ENCODE measurements at regions not wholly inside any gene's neighbourhood (a gene's known extent, or its start where the extent isn't known, plus 50 kb on each side); places are given as distances from the start of the nearest gene placed in this dataset.
"Not testable (repeated sequence)": the region's sequence is repeated elsewhere in the genome, so short reads cannot be mapped to it uniquely, and the experiment has no call there.

GRCh38 chr20:1845163-1845523 lies 50.1 kb upstream of the SIRPA start:
- no peak for DNase-seq

GRCh38 chr20:1844325-1845162 lies 50.7 kb upstream of the SIRPA start:
- DNase-seq = peak; percentile 55

DNA sequence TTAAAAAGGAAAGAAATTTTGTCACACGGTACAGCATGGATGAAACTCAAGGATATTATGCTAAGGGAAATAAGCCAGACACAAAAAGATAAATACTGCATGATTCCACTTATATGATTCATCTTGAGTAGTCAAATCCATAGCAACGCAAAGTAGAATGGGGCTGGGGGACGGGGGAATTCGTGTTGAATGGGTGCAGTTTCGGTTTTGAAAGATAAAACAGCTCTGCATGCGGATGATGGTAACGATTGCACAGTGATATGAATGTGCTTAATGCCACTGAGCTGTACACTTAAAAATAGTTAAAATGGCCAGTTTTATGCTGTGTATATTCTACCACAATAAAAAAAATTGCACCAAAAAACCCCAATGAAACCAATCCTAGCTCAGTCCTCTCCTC lies 52.9 kb upstream of the SIRPA start:
- DNase-seq = no peak

DNA sequence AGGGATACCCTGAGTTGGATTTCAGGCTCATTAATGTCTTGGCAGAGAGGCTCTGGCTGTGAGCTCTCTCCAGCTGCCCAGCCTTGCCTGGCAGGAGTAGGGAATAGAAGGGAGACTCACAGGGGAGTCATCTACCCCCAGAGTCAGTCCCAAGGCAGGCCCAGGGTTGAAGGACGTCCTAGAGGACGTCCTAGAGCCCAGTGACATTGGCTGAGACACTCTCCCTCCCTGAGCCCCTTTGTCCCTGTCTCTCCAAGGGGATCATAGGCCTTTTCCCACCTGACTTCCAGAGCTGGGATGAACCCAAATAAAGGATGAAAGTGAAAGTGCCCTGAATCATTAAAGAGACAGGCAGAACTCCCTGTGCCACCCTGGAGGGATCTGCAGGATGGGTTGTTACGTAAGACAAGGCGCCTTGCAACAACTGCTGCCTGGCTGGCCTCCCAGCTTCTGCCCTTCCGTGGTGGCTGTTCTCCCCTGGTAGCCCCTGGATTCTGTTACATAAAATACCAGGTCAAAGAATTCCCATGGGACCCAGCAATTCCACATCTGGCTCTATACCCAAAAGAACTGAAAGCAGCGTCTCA lies 53.6 kb upstream of the SIRPA start:
- DNase-seq = peak; percentile 70

DNA sequence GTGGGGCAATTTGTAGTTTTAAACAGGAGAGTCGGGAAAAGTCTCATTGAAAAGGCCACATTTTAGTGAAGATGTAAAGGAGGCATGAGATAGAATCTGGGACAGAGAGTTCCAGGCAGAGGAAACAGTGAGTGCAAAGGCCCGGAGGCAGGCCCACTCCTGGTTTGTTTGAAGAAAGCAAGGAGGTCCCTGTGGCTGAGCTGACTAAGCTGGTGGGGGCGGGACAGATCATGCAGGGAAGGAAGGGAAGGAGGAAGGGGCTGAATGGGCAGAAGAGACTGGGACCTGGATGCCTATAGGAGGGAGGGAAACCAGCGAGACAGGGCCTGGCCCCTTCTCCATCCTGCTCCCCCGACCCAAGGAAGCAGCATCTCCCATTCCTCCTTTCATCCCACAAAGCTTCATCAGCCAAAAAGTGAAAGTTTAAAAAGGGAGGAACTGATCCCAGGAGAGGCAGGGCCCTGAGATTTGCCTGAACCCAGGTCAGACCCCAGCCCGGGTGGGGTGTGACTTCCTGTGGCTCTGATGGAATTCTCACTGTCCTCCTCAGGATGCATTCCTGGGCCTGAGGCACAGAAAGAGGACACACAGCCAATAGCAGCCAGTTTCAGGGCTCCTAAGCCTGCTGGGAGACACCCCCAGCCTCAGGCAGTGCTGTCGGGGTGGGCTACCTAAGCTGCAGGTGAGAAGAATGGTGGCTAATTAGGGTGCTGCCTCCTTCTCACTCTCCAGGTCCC lies 54.2 kb upstream of the SIRPA start:
- no peak for DNase-seq

- not testable (repeated sequence) for DNase-seq
Measured at GRCh38 chr20:1839376-1840317, 55.6 kb upstream of the SIRPA start.

GRCh38 chr20:1838556-1839279 lies 56.5 kb upstream of the SIRPA start:
- DNase-seq = no peak

DNA sequence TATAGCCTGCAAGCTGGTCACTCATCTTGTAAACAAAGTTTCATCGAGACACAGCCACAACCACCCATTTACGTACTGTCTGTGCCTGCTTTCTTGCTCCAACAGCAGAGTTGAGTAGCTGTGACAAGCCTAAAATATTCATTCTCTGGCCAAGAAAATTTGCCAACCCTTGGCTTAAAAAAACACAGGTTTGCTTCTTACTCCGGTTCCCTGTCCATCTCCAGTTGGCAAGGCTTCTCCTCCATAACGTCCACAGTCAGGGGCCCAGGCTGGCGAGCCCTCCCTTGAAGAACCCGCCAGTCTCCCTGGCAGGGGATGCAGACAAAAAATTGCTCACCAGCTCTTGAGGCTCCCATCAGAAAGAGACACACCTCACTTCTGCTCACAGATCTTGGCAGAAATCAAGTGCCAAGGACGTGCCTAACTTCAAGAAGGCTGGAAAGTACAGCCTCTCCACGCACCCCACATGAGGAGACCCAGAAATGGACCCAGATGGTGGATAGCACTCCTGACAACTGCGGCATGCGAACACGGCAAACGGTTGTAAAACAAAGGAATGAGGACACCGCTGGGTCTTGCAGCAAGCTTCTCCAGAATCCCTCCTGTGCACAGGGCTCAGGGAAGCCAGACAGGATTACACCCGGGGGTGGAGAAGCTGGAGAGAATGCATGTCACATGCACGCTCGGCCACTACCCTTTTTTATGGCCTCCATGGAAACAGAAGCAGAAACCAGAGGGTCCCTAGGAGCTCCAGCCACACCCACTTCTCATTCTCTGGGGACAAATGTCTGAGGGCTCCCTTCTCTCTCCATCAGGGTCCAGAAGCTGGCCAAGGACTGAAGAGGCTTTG lies 59.8 kb upstream of the SIRPA start:
- DNase-seq = no peak

DNA sequence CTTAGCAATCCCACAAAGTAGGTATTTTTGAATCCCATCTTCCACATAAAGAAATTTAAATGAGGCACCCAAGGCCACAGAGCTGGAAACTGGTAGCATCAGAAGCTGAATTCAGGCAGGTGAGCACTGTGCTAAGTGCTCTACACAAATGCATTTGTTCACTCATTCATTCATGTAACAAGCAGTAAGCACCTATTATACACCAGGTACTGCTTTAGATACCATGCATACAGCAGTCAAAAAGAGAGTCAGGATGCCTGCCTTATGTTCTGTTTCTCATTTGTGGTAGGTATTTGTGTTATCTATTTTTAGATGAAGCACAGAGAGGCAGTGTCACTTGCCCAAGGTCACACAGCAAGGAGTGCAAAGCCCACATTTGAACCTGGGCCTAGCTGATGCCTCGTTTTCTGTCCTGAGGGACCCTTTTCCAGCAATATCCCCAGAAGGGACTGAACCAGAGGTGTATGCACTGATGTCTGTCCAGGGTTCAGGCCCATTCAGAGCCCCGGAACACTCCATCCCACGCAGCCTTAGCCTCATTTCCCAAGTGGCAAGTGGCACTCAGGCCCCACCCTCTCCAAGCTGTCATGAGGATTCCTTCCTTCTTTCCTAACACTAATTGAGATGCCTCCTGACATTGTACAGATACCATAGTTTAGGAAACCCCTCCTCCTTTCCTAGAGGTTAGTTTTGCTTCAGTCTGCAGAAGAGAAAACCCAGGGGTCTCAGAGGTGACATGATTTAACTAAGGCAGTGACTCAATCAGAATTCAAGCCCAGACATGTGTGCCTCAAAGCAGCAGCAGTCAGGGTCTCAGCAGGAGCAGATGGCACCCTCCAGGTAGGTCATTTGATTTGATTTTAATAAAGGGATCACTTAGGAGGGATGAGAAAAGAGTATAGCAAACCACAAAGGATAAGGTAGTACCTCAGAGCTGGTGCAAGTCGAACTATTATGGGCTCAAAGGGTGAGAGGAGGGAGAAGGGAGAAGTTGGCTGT lies 61.2 kb upstream of the SIRPA start:
- no peak for DNase-seq

DNA sequence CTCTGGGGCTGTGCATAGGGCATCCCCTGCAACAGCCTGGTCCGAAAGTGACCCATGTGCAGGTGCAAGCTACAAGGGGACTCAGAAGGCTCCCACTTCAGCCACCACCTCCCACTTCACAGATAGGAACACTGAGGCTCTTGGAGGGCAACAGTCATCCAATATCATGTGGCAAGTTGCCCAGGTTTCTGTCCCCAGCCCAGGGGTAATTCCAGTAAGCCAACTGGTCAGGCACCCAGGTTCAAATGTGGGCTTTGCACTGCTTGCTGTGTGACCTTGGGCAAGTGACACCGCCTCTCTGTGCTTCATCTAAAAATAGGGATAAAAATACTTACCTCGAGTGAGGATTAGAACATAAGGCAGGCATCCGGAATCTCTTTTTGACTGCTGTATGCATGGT lies 62.0 kb upstream of the SIRPA start:
- DNase-seq = no peak

DNA sequence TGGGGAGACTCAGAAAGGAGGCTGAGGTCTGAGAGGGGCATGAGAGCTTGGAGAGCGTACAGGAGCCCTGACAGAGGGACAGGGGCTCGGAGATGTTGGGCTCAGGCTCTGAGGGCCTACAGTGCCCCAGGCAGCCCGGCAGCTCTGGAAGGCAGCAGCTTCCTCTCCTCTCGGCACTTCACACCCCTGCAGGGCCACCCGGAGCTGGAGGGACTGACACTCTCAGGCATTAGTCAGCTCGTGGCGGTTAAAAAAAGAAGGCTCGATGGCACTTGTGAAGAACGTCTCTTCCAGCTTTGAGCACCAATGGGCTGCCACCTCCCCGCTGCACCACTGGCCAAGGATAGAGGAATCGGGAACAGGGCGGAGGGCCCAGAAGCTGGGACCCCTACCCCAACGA lies 62.6 kb upstream of the SIRPA start:
- DNase-seq = no peak

GRCh38 chr20:1831606-1832005 lies 63.6 kb upstream of the SIRPA start:
- DNase-seq = no peak

- DNase-seq = no peak
Measured at GRCh38 chr20:1831096-1831495, 64.1 kb upstream of the SIRPA start.

DNA sequence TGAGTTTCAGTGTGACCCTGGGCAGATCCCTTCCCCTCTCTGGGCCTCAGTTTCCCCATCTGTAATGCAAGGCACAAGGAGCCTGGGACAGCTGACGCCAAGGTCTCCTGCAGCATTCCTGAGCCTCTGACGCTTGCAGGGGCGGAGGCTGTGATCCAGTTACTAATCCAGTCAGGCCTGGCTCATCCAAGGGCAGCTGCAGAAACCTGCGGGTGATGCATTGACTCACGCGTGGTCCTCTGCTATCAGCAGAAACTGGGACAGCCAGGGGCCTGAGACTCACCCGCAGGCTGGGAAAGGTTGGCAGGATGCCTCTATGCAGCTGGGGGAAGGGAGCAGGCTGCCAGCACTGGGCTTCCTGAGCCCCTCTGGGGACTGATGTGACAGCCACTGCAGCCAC lies 65.0 kb upstream of the SIRPA start:
- DNase-seq = peak; percentile 71

GRCh38 chr20:1829531-1829930 lies 65.7 kb upstream of the SIRPA start:
- no peak for DNase-seq

DNA sequence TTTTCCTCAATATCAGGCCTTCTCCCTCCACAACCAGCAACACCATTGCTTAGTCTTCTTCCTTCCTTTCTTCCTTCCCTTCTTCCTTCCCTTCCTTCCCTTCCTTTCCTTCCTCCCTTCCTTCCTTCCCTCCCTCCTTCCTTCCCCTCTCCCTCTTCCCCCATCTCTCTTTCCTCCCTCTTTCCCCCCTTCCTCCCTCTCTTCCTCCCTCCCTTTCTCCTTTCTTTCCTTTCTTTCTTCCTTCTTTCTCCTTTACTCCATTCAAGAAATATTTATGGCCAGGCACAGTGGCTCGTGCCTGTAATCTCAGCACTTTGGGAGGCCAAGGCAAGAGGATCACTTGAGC lies 66.4 kb upstream of the SIRPA start:
- DNase-seq = no peak

DNA sequence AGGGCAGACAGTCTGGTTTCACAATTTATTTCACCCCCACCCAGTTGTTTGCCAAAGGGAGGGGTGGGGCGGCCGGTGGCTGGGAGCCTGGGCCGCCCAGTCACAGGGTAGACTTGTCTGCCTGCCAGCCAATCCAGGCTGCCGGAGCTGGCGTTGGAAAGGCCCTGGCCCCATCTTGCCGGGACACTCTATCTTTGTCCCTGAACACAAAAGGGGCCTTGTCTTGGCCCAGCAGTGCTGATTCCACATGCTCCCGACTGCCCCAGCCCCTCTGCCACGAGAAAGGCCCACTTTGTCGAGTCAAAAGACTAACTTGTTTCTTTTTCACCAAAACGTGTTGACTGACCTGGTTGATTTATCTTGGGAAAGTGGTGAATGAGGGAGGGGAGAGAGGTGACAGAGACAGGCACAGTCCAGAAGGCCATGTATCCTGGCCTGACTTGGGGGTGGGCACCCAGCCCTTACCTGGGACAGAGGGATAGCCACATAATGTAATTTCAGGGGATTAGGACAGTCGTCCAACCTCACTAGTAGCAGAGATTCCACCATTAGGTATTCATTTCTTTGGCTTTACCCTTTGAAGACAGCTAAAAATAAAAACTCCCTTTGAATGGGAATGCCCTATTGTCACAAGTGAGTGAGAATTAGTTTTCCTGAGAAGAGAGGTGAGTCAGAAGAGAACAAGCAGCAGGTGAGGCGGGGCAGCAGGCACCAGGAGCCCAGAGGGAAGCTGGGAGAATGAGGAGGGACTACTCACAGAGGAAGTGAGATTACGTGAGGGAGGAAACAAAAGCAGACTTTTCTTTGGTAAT lies 67.0 kb upstream of the SIRPA start:
- DNase-seq = peak; percentile 96

- DNase-seq = no peak
Measured at GRCh38 chr20:1827510-1827973, 67.7 kb upstream of the SIRPA start.

- DNase-seq = no peak
Measured at GRCh38 chr20:1825938-1826445, 69.2 kb upstream of the SIRPA start.

All from midbrain (tissue), 1 donor.